Hepatic stellate cell (primary cell): ENCODE measurements at regions not wholly inside any gene's neighbourhood (a gene's known extent, or its start where the extent isn't known, plus 50 kb on each side); places are given as distances from the start of the nearest gene placed in this dataset.
"Not testable (repeated sequence)": the region's sequence is repeated elsewhere in the genome, so short reads cannot be mapped to it uniquely, and the experiment has no call there.

Experiments used
- DNase-seq: peaks from one replicate; pipeline ENCODE4 v3.0.0; 2011; ENCODE audit warnings: low spot score

DNA sequence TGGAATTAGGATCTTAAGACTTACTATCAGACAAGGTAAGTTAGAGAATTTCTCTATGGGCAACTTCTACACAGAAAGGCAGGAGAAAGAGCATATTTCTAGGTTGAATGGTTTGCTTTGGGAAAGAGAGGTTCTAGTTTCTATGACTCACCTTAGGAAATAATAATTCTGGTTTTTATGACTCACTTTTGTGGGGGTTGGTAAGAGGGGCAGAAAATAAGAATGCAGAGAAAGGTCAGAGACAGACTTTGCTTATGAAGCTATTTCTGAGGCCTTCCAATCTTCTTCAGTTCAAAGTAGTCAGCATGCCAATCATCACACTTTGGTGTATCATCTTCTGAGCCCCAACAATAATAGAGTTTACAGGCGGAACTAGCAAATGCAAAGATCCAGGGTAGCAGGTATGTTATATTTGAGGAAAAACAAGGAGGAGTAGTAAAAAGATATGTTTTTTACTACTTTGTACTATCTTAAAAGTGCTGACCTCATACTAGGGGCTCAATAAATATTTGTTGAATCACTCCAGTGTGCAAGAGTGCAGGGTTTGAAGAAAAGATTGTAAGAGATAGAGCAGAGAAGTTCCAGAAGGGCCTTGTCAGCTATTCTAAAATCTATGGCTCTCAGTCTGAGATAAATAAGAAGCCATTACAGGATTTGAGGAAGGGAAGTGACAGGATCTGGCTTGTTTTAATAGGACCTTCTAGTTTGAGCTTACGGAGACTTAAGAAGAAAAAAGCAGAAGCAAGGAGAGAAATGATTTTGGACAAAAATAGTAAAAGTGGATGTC lies 56.7 kb upstream of the LRFN5 start:
- DNase-seq, result no peak

DNA sequence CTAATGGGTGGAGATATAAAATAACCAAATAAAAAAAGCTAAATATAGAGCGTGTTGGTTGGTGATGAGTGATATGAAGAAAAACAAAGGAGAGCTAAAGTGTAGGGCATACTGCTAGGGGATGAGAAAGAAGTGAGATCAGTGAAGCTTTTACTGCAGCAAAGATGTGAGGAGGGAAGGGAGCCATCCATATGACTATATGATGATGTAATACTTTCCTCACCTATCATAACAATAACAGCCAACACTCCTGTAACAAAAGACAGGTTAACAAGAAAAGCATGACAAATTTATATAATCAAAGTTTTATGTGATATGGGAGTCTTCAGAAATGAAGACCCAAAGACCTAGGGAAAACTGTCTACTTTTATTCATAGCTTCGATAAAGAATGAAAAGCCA lies 57.4 kb upstream of the LRFN5 start:
- no peak for DNase-seq

DNA sequence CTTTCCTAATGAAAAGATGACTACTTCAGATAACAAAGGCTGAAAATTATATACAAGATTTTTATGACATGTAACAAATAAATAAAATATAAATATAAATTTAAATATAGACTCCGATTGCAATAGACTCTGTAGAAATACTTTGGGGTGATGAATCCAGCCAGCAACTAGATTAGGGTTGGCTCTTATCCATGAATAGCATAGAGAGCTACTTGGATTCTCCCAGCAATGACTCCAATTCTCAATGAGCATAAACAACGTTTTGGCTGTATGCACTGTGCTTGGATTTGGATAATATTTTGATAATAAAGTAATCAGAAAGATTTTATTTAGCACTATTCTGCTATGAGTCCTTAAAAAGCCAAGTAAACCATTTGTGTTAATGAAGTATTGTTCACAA lies 58.0 kb upstream of the LRFN5 start:
- no peak for DNase-seq

DNA sequence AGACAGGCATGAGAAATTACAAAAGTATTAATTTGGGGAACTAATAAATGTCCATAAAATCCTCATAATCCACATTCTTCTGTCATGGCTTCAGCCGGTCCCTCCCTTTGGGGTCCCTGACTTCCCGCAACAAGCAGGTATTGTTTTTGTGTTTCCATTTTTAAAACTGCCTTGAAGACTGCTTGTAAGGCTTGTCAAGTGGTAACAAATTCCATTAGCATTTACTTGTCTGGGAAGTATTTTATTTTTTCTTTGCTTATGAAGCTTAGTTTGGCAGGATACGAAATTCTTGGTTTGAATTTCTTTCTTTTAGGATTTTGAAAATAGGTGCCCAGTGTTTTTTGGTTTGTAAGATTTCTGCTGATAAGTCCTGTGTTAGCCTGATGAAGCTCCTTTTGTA lies 65.3 kb upstream of the LRFN5 start:
- no peak for DNase-seq

DNA sequence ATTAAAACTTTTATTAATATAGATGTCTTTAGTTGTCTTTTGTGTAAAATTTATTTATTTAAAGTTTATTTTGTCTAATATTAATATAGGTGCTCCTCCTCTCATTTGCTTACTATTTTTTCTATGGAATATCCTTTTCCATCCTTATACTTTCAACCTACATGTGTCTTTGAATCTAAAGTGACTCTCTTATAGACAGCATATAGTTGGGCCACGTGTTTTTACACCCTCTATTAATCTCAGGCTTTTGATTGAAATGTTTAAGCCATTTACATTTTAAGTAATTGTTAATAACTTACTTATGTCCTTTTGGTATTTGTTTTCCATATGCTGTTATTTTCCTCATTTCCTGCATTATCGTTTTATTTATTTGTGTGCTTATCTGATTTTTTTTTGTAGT lies 74.4 kb upstream of the LRFN5 start:
- no peak for DNase-seq

DNA sequence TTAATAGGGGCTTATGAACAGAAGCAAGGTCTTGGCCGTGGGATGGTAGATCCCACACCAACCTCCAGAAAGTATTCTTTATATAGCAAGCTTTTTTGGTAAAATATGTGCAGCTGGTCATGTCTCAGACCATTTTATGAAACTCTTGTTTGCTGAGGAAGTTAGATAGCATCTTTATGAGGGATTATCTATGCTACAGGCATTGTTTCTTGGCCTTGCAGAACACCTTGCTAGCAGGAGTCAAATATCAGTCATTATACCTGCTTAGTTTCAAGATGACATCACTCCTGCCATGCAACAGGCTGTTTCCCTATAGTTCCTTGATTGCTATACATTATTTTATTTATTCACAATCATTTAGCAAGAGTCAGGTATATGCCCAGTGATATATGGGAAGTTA lies 84.8 kb upstream of the LRFN5 start:
- no peak for DNase-seq

DNA sequence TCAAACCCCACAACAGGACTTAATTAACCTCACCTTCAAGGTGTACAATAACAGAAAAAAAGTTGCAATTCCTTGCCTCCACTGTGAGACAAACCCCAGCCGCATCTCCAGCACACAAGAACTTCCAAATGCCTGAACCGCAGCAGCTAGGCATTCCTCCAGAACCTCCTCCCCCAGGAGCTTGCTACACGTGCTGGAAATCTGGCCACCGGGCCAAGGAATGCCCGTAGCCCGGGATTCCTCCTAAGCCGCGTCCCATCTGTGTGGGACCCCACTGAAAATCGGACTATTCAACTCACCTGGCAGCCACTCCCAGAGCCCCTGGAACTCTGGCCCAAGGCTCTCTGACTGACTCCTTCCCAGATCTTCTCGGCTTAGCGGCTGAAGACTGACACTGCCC lies 88.6 kb upstream of the LRFN5 start:
- not testable (repeated sequence) for DNase-seq

DNA sequence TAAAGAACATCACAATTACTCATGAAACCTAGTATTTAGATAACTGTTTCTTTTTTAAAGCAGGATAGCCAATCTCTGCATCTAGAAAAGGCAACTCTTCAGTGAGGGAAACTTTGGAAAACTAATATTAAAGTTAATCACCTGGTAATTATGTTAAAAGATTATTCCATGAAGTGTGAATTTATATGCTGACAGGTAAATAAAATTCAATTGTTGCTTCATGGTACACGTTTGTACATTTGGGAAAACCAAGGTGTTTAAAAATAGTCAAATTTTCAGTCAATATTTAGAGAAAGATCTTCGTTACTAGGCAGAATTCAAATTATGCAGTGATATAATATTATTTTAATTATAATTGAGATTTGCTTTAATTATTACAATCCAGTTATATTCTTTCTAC lies 100.1 kb upstream of the LRFN5 start:
- no peak for DNase-seq

DNA sequence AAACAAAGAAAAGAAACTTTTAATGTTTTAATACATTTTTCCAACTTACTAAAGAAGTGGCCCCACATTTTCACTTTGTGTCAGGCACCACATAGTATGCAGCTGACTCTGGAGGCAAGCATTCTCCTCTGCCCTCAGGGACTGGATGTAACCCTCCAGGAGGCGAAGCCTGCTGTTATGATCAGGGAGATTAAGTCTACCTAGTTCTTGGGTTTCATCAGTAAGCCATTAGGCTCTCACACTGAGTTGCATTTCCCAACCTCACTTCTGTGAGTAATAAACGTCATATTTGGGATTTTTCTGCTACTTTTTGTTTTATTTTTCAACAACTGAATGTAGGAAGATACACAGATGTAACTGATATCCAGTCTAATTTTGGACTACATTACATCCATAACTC lies 101.2 kb upstream of the LRFN5 start:
- DNase-seq, result no peak

DNA sequence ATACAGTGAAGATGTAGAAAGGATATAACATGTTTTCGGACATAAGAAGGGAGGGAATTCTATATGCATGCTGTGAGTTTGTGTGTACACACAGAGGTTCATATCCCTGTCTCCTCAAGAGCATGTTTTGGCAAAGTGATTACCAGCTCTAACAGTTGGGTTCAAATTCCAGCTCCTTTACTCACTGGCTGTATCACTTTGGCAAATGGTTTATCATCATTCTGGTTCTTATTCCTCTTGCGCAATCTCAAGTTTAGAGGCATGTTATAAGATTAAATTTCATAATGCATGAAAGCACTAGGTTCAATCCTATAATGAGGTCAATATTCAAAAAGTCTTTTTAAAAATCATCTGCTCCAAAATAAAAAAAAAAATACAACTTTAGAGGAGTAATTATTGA lies 107.7 kb upstream of the LRFN5 start:
- no peak for DNase-seq

DNA sequence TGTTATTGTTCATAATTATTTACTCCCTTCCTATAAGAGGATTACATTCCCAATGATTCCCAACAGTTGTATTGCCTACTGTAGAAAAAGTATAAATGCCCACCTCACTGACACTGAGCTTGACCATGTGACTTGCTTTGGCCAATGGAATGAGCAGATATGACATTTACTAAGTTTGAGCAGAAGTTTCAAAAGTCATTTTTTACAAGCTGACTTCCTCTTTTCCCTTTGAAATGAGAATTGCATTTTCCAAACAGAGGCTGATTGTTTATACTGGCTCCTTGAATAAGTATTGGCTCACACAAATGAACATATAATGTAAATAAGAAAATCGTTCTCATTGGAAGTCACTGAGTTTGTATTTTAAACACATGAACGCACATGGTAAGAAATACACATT lies 116.4 kb upstream of the LRFN5 start:
- no peak for DNase-seq

DNA sequence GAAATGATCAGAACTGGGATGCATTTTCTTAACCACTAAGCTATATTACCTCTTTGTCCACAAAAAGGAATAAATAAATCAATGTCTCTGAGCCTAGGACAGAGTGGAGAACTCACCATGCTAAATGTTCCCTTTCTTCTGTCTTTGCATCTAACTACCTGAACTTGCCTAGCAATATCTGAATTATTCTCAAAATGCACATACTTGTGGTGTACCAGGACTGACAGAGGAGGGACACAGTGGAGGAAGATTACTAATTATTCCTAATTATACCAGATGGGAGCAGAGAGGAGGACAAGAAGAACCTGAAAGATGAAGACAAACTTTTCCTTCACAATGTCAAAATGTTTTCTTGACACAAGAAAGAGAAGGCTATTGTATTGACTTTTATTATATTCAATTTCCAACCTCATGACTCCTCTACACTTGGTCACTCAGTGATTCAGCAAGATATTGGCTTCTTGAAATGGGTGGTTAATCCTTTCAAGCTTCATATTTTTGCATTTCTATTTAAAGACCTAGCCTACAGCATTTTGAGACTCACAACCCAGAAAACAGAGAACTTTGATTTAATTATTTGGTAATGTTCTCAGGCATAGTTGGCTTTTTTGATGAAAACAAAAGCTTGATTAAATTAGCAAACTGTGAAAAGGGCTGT lies 117.2 kb upstream of the LRFN5 start:
- DNase-seq, result no peak

DNA sequence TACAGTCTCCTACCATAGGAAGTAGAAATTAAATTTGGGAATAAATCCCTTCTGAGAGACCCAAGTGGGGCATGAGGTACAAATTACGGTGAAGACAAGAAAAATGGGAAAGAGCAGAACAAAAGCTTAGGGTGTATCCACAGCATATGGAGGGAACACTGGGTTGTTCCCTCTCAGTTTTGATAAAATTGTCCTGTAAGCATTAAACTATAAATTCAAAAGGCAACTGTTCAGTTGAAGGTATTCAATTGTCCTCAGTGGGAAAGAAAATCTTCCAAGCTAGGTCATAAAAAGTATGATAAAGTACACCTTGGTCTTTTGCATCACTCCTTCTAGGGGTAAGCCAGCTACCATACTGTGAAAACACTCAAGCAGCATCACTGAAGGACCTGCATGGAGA lies 118.3 kb upstream of the LRFN5 start:
- no peak for DNase-seq

DNA sequence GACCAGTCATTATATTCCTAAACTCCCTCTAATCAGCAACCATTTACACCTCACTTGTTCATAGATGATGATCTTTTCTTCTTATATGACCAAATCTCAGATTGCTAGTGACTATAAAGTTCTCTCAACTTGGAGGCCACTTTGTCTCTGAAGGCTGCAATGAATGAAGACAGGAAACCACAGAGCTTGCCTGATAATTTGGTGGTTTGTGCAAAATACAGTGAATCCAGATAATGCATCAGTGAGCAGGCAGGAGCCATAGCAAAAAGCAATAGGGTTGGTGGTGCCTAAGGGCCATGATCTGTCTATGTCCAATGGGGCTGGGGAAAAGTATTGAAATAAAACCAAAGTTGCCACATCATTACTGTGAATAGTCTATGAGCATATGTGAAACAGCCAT lies 123.8 kb upstream of the LRFN5 start:
- no peak for DNase-seq

DNA sequence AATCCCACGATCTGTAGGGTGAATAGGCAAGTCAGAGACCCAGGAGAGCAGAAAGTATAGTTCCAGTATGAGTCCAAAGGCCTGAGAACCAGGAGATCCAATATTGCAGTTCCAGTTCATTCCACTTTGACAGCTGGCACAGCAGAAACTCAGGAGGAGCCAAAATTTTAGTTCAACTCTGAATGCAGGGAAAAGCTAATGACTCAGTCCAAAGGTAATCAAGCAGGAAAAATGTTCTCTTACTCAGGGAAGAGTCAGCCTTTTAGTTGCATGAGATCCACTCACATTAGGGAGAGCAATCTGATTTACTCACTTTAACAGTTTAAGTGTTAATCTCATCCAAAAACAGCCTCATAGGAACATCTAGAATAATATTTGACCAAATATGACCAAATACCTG lies 130.2 kb upstream of the LRFN5 start:
- DNase-seq, result no peak

DNA sequence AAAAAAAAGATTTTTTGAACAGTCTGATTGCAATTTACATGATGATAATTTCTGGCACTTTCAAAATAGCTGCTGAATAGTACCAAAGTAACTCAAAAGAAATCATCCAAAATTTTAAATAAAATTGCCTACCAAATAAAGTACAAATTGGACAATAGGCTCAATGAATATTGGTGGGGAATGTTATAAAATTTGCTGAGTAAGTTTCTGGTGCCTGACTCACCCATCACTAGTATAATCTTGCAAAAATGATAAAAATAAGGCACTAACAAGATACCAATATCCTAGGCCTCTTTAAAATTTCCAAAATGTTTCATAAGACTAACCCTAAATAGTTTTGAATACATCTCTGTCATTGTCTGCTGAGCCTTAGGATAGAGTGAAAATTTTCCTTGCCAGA lies 145.3 kb upstream of the LRFN5 start:
- no peak for DNase-seq

DNA sequence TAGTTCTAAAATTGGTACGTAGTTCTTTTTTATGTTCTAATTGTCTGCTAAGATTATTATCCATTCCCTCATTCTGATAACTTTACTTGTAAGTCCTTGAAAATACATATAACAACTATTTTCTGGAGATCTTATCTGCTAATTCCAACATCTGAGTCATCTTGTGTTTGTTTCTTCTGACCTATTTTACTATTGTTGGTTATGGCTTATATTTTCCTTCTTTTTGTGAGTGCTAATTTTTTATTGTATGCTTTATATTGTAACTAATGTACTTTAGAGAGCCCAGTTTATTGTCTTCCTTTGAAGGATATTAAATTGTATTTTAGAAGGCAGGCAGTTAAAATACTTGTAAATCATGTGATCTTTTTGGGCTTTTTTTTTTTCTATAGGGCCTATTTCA lies 149.3 kb upstream of the LRFN5 start:
- no peak for DNase-seq

DNA sequence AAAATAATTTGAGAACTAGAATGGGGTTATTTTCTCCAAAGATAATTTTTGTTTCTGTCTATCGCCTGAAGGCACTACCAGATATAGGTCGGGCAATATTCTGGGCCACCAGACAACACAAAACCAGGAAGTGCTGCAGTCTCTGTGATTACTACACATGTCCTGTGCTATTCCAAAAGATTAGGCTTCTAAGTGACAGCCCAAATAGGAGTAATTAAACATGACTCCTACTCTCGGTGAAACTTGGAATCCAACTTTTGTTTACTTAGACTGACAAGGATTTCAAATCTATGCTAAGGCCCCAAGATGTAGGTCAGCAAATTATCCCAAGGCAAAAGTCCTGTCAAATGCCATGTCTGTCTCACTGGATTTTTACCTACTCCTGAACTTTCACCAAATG lies 157.6 kb upstream of the LRFN5 start:
- DNase-seq, result no peak

DNA sequence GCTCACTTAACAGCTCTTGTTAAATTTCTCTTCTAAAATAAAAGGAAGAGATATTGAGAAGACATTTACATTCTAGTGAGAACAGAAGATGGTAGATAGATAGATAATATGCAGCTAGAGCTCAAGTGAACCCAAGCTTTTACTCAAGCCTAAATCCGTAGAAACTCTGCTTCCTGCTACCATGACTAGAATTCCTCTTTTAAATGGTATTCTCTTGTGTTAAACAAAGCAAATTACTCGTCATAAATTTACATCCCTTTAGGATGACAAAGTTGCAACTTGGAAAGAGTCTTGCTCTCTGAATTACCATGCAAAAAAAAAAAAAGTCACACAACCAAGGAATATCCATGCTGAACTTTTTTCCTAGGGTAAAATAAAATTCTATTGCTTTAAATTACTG lies 160.7 kb upstream of the LRFN5 start:
- DNase-seq, result no peak

DNA sequence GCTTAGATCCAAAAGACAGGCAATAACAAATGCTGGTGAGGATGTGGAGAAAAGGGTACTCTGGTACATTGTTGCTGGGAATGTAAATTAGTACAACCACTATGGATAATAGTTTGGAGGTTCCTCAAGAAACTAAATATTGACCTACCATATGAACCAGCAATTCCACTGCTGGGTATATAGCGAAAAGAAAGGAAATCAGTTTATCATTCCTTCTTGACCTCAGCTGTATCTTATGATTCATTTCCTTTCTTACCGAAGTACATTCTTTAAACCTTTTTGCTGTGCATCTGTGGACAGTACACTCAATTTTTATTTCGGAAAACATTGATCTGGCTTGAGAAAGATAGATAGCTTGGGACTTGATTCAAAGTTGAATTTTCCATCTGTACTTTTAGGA lies 183.2 kb upstream of the LRFN5 start:
- DNase-seq, result no peak

DNA sequence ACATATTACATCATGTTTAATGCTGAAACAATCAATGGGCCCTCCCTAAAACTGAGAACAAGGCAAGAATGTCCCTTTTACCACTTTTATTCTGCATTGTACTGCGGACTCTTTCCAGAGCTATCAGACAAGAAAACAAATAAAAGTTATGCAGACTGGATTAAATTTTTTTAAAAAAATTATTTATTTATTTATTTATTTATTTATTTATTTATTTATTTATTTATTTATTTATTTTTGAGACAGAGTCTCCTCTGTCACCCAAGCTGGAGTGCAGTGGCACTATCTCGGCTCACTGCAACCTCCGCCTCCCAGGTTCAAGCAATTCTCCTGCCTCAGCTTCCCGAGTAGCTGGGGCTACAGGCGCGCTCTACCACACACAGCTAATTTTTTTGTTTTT lies 185.4 kb upstream of the LRFN5 start:
- DNase-seq, result not testable (repeated sequence)

DNA sequence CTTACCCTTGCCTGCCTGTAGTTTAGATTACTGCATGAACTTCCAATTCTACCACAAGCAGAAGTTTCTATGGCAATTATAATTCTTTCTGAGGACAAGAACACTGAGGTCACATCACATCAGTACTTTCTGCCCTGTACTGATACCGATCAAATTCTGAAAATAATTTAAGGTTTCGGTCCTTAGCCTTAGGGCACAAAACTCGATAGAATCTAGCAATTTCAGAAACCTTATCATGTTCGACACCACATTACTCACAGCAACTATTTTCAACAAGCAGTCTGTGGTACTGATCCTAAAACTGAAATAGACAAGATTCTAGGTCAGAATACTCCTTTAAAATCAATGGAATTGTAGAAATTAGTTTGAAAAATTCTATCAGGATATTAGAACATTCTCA lies 187.0 kb upstream of the LRFN5 start:
- DNase-seq, result no peak

DNA sequence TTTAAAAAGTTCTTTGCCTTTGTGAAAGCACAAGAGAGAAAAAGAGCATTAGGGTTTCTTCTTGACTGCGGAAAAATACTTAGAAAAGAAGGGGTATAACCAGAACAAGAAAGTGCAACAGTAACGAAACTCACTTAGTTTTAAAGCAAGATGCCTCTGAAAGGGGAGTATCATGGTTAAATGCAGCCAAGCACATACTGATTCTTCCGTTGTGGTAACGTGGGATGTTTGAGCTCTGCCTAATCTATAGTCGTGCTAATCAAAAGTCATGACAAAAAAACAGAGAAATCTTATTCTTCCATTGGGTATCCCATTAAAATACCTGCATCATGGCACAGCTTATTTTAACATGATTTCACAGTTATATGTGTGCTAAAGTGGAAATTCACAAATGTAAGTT lies 187.8 kb upstream of the LRFN5 start:
- no peak for DNase-seq

DNA sequence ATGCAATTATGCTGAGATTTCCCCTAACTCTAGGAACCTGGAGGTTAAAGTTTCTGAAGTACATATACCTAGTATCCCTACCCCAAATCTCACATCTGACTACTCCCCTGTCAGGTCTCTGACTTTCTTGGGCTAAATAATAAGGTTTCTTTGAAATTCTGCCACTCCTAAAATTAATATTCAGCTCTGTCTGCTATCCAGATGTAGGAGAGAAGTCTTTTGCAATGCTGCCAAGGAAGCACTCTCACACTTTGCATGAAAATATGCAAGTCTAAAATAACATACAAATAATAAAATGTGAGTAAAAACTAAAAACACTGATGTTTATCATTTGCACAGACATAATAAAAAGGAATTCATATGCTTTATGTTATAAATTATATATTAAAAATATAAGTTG lies 196.9 kb upstream of the LRFN5 start:
- DNase-seq, result no peak
